D721Med (cell line): ENCODE measurements at regions not wholly inside any gene's neighbourhood (a gene's known extent, or its start where the extent isn't known, plus 50 kb on each side); places are given as distances from the start of the nearest gene placed in this dataset.

Experiments
- DNase-seq: peaks from one replicate; pipeline ENCODE4 v3.0.0; 2011; ENCODE audit warnings: low spot score; ENCODE audit not compliant: insufficient read length
- FAIRE-seq: peaks from 2 replicates; lab custom pipeline; 2011; peaks lifted over from hg19 to GRCh38; lab: Jason Lieb, UNC
- TF ChIP-seq, protein P1 (sequence below): IDR thresholded peaks from 2 replicates; pipeline ENCODE4 v1.5.1; 2012; ENCODE audit warnings: mild to moderate bottlenecking, control low read depth; ENCODE audit not compliant: insufficient read depth; ENCODE audit errors: missing control alignments

DNA sequence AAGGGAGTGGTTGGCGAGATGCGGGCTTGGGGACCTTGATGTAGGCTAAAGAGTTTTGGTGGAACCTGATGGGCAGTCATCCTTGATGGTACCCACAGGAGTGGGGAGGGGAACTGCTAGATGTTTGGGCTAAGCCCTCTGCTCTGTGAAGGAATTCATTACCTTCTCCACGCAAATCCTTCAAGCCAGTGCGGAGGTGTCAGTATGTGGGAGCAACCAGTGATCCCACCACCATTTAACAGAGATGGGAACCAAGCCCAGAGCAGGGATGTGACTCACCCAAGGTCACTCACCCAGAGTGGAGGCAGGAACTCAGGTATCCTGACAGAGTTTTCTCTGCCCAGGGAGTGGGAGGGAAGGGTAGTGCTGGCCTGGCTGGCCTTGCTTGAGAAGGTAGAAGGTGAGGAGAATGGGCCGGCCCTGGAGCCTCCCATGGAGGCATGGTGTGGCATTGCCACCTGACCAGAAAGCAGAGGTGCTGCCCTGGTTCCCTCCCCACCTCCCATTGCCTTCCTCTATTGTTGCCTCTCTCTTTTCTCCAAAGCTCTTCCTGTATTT lies 51.2 kb upstream of the STUM start:
- TF ChIP-seq, protein P1, sequence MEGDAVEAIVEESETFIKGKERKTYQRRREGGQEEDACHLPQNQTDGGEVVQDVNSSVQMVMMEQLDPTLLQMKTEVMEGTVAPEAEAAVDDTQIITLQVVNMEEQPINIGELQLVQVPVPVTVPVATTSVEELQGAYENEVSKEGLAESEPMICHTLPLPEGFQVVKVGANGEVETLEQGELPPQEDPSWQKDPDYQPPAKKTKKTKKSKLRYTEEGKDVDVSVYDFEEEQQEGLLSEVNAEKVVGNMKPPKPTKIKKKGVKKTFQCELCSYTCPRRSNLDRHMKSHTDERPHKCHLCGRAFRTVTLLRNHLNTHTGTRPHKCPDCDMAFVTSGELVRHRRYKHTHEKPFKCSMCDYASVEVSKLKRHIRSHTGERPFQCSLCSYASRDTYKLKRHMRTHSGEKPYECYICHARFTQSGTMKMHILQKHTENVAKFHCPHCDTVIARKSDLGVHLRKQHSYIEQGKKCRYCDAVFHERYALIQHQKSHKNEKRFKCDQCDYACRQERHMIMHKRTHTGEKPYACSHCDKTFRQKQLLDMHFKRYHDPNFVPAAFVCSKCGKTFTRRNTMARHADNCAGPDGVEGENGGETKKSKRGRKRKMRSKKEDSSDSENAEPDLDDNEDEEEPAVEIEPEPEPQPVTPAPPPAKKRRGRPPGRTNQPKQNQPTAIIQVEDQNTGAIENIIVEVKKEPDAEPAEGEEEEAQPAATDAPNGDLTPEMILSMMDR: no peak
- DNase-seq: no peak
- no peak for FAIRE-seq

DNA sequence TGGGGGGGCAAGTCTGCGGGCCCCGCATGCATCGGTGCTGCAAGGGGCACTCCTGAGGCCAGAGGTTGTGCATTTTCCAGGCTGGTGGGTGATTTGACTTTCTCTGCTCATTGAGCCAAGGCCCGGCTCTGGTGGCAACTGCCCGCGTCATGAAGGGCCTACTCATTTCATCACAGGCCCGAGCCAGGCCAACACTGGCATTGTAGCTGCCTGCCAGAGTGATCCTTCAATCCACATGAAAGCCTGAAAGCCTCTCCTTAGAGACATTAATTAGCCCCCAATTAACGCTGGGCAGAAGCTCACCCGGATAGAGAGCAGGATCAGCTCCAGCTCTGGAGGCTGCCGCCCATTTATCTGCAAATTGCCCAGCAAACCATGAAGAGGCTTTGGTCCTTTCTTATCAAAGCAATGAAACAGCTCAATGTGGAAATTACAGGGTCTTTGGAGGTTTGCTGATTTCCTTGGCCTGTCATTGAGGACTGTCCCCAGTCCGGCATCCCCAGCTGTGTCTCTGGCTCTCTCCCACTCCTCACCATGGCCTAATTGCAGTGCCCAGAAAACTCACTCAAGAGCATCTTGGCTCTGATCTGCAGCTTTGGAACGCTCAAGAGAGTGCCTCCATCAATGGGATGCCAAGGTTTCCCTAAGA lies 50.4 kb upstream of the STUM start:
- TF ChIP-seq, protein P1: no peak
- FAIRE-seq (no peak), DNase-seq (no peak)

DNA sequence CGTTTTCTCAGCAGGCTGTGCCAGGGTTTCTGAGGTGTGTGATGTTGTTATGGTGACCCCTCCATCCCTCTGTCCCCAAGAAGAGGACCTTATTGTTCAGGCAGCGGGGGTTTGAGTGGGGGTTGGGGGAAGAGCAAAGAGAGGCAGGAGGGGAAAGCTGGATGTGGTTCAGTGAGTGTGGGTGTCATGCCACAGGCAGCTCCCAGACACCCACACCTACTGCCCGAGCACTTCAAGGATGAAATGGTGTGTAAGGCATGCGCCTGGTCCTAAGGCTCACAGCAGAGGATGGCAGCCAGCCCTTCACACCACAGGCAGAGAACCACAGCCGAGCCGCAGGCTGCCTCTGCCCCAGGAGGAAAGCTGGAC lies 49.9 kb upstream of the STUM start:
- FAIRE-seq: no peak
- TF ChIP-seq, protein P1: no peak

More for the DNA sequence above, 49.9 kb upstream of the STUM start:
- no peak for DNase-seq
